Testis (tissue), 2 donors: ENCODE measurements at regions not wholly inside any gene's neighbourhood (a gene's known extent, or its start where the extent isn't known, plus 50 kb on each side); places are given as distances from the start of the nearest gene placed in this dataset.

Experiments
- DNase-seq: peaks from one replicate; pipeline ENCODE4 v3.0.0-alpha.2; 2019
- H3K27ac ChIP-seq, 2 donors: fragments of 200-600 bp; sonication (generic); one replicate each; pipeline ENCODE4 v1.5.1; 2019
- H3K27me3 ChIP-seq: fragments of 200-600 bp; sonication (generic); one replicate; pipeline ENCODE4 v1.5.1; 2019
- H3K36me3 ChIP-seq: fragments of 200-600 bp; sonication (generic); one replicate; pipeline ENCODE4 v1.5.1; 2017; ENCODE audit warnings: low read depth; ENCODE audit errors: missing control alignments
- H3K4me1 ChIP-seq: fragments of 200-600 bp; sonication (generic); one replicate; pipeline ENCODE4 v1.5.1; 2019
- H3K4me3 ChIP-seq, 2 donors: fragments of 200-600 bp; sonication (generic); one replicate each; pipeline ENCODE4 v1.5.1; 2017 to 2019
- H3K9me3 ChIP-seq: fragments of 200-600 bp; sonication (generic); one replicate; pipeline ENCODE4 v1.5.1; 2017
- CTCF ChIP-seq, 3 experiments: fragments of 450-650 bp in 2 of 3; fragments of 200-600 bp in 1 of 3; sonication (generic) in 1 of 3; IDR thresholded peaks; one replicate each; pipeline ENCODE4 v1.5.1; 2016 to 2019; ENCODE audit warnings: antibody characterized with exemption in 3 of 3, mild to moderate bottlenecking in 2 of 3, moderate library complexity in 1 of 3
- POLR2A ChIP-seq: fragments of 450-650 bp; IDR thresholded peaks from one replicate; pipeline ENCODE4 v1.6.1; 2017; ENCODE audit warnings: antibody characterized with exemption, mild to moderate bottlenecking, moderate library complexity
- WGBS, 2 donors: methylation state at CpG; one replicate each; pipeline ENCODE4 v1.1.5; 2018; 5-methylcytosine and 5-hydroxymethylcytosine counted together
- intact Hi-C: fragments of 100-400 bp; cut with DNase I; formaldehyde crosslinking; loops from one replicate; pipeline ENCODE4 v1.15.1; 2023; ENCODE audit warnings: low total_unique reads

DNA sequence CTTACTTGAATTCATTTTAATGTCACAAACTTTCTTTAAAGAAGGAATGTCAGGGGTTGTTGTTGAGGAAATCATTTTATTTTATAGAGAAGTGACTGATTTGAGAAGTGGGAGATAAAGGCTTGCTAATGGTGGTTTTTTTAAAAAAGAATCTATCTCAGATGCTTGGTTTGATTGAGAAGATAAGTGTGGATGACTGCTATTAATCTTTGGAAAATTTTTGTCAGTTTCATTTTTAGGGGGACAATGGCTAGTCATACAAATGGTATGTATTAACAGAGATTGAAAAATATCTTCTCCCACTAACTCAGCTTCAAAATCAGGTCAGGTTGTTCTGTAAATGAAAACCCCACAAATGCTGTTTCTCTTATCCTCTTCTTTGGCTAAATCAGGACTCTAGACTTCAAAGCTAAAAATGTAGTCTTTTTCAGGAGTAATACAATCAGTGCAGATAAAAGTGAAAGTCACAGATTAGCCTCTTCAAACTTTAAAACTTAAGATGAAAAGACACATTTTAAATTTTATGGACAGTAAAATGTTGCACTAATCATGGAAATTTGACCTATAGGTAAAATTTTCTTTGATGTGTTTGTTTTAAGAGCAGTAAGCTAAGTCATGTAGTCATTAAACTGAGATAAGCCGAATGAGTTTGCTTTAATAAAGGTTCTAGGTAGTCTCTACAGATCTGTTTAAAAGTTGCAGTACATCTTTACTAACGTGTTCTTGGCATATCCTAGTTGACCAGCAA is 674.2 kb upstream of the VRK2 start:
- no peak overlapping the region for H3K27ac ChIP-seq
- TF ChIP-seq CTCF (IDR thresholded peaks at IDR 0.05) (no peak), POLR2A (no peak)
- no peak for DNase-seq
- no peaks in the 10 kb centered on the region for H3K36me3 ChIP-seq
- intact Hi-C loops, result no loop called here
- no peaks in the 10 kb centered on the region for H3K27me3 ChIP-seq
- no peak overlapping the region for H3K4me3 ChIP-seq
- 63 to 67% methylated on average over 2 of the region's 2 CpGs for whole genome bisulfite sequencing, 2 donors
- H3K9me3 ChIP-seq, result no peaks in the 10 kb centered on the region
- no peaks in the 10 kb centered on the region for H3K4me1 ChIP-seq

GRCh38 chr2:57373530-57373929 is 673.1 kb upstream of the VRK2 start:
- Histone ChIP-seq H3K27ac (no peak overlapping the region), H3K27me3 (no peaks in the 10 kb centered on the region), H3K9me3 (no peaks in the 10 kb centered on the region), H3K36me3 (no peaks in the 10 kb centered on the region), H3K4me1 (no peaks in the 10 kb centered on the region), H3K4me3 (no peak overlapping the region)
- TF ChIP-seq POLR2A (no peak), CTCF (IDR thresholded peaks at IDR 0.05) (no peak)
- intact Hi-C loops, result no loop called here
- DNase-seq, result no peak
- 80 to 89% methylated on average over 3 of the region's 3 CpGs for WGBS, 2 donors

- H3K9me3 ChIP-seq, result no peaks in the 10 kb centered on the region
- no peaks in the 10 kb centered on the region for H3K36me3 ChIP-seq
- no peaks in the 10 kb centered on the region for H3K4me1 ChIP-seq
- no peaks in the 10 kb centered on the region for H3K27me3 ChIP-seq
- TF ChIP-seq CTCF (IDR thresholded peaks at IDR 0.05), result no peak
- no peak for TF ChIP-seq POLR2A
- no peak overlapping the region for H3K27ac ChIP-seq
- H3K4me3 ChIP-seq, result no peak overlapping the region
- intact Hi-C loops, result no loop called here
- no peak for DNase-seq
- 73 to 90% methylated on average over 1 of the region's 1 CpG for WGBS, 2 donors
Measured at GRCh38 chr2:57376985-57377384, 669.6 kb upstream of the VRK2 start.

GRCh38 chr2:57386305-57386704 is 660.3 kb upstream of the VRK2 start:
- H3K4me3 ChIP-seq, result no peak overlapping the region
- no peaks in the 10 kb centered on the region for H3K9me3 ChIP-seq
- H3K27me3 ChIP-seq, result no peaks in the 10 kb centered on the region
- TF ChIP-seq POLR2A (no peak), CTCF (IDR thresholded peaks at IDR 0.05) (no peak)
- H3K4me1 ChIP-seq, result no peaks in the 10 kb centered on the region
- DNase-seq, result no peak
- intact Hi-C loops, result no loop called here
- no peaks in the 10 kb centered on the region for H3K36me3 ChIP-seq
- H3K27ac ChIP-seq, result no peak overlapping the region
